ENCODE measurements at regions not wholly inside any gene's neighbourhood (a gene's known extent, or its start where the extent isn't known, plus 50 kb on each side); places are given as distances from the start of the nearest gene placed in this dataset.

- H3K56ac ChIP-seq (replicated peaks; ENCODE audit: insufficient read length, low read depth, low read length) = no peak overlapping the region
- H2BK120ac ChIP-seq (replicated peaks; ENCODE audit: low read depth, low read length) = no peak overlapping the region
- H4K20me1 ChIP-seq (replicated peaks in 1 of 2; ENCODE audit: control insufficient read depth in 1 of 2, insufficient read depth in 2 of 2, low read length in 2 of 2) = no peaks in the 10 kb centered on the region
- H3K23ac ChIP-seq (ENCODE audit: insufficient read length) = no peak overlapping the region
- H3K4me1 ChIP-seq (replicated peaks in 1 of 4; ENCODE audit: control insufficient read depth in 3 of 4, insufficient read depth in 4 of 4, low read length in 3 of 4) = no peaks in the 10 kb centered on the region
- POLR2A ChIA-PET (ENCODE audit: partially characterized antibody) = no interaction called here
- FAIRE-seq = no peak
- H3K79me2 ChIP-seq (ENCODE audit: control insufficient read depth in 1 of 2, insufficient read depth in 2 of 2, low read length in 2 of 2) = no peaks in the 10 kb centered on the region
- H2BK12ac ChIP-seq (ENCODE audit: low read depth, low read length) = no peak overlapping the region
- H3K14ac ChIP-seq (ENCODE audit: insufficient read length) = no peak overlapping the region
- no peak overlapping the region for H2BK20ac ChIP-seq (ENCODE audit: low read length)
- no peak overlapping the region for H2AFZ ChIP-seq (ENCODE audit: low read length)
- no peaks in the 10 kb centered on the region for H3K9me3 ChIP-seq (ENCODE audit: insufficient read depth in 2 of 2, low read depth in 1 of 2, low read length in 1 of 2)
- 89% methylated on average over 4 of the region's 4 CpGs; no CpG with 5 or more reads in 1 of the 2 experiments for WGBS, 2 experiments (ENCODE audit: extremely low coverage in 1 of 2, insufficient coverage in 1 of 2, insufficient read length in 1 of 2, insufficient replicate concordance in 2 of 2, low coverage in 1 of 2, low lambda C conversion rate in 2 of 2, missing lambda C conversion rate in 1 of 2)
- H3K4me2 ChIP-seq (ENCODE audit: insufficient read depth in 1 of 2, low read depth in 2 of 2, low read length in 2 of 2) = no peak overlapping the region
- H3K18ac ChIP-seq (ENCODE audit: extremely low read depth, low read length) = no peak overlapping the region
- H3K9ac ChIP-seq (replicated peaks in 1 of 4; ENCODE audit: extremely low read depth in 1 of 4, low read depth in 3 of 4, low read length in 3 of 4) = no peak overlapping the region
- no peak overlapping the region for H4K5ac ChIP-seq (ENCODE audit: insufficient read length, low read depth, low read length)
- H3K4ac ChIP-seq (replicated peaks; ENCODE audit: insufficient read length, low read depth, low read length) = no peak overlapping the region
- no peak overlapping the region for H2BK15ac ChIP-seq (ENCODE audit: low read length)
- H3K79me1 ChIP-seq (ENCODE audit: low read depth, low read length) = no peaks in the 10 kb centered on the region
- H3K4me3 ChIP-seq (ENCODE audit: extremely low read depth in 1 of 4, insufficient read depth in 2 of 4, low read depth in 3 of 4, low read length in 4 of 4) = no peak overlapping the region
- H3K23me2 ChIP-seq (ENCODE audit: low read depth, low read length) = no peaks in the 10 kb centered on the region
- no peaks in the 10 kb centered on the region for H3K36me3 ChIP-seq (ENCODE audit: control insufficient read depth in 2 of 4, insufficient read depth in 4 of 4, low read length in 3 of 4)
- H2BK5ac ChIP-seq (ENCODE audit: low read depth, low read length) = no peak overlapping the region
- H4K91ac ChIP-seq (replicated peaks; ENCODE audit: insufficient read length, low read length) = no peak overlapping the region
- CTCF ChIA-PET (ENCODE audit: partially characterized antibody) = no interaction called here
- no peak overlapping the region for H3K27ac ChIP-seq (ENCODE audit: low read depth, low read length)
- DNase-seq (ENCODE audit: low read depth in 1 of 2, low spot score in 2 of 2) = no peak
- no peaks in the 10 kb centered on the region for H3K27me3 ChIP-seq (replicated peaks in 1 of 4; ENCODE audit: control insufficient read depth in 3 of 4, extremely low read depth in 1 of 4, insufficient read depth in 3 of 4, low read length in 3 of 4)
- H2AK5ac ChIP-seq (ENCODE audit: low read depth, low read length) = no peak overlapping the region
- no peak overlapping the region for H4K8ac ChIP-seq (ENCODE audit: extremely low read depth, insufficient read depth, low read length)
- TF ChIP-seq GABPA (IDR thresholded peaks at IDR 0.05; ENCODE audit: borderline replicate concordance, insufficient read depth, low read length) (no peak), SIX5 (IDR thresholded peaks at IDR 0.05; ENCODE audit: low read depth, low read length) (no peak), ASH2L (IDR thresholded peaks at IDR 0.05; ENCODE audit: low read length) (no peak), ATF3 (IDR thresholded peaks at IDR 0.05; ENCODE audit: insufficient read depth, low read depth, low read length) (no peak), RAD21 (IDR thresholded peaks at IDR 0.05 in 1 of 2, conservative IDR thresholded peaks at IDR 0.05 in 1 of 2; ENCODE audit: low read depth in 2 of 2, low read length in 2 of 2) (no peak), NANOG (IDR thresholded peaks at IDR 0.05; ENCODE audit: insufficient read depth, low read depth, low read length, poor library complexity, severe bottlenecking) (no peak), RBBP5 (IDR thresholded peaks at IDR 0.05; ENCODE audit: borderline replicate concordance, low read depth, low read length) (no peak), SAP30 (IDR thresholded peaks at IDR 0.05; ENCODE audit: insufficient read depth, insufficient replicate concordance, low read length) (no peak), RFX5 (IDR thresholded peaks at IDR 0.05; ENCODE audit: borderline replicate concordance, low read depth, low read length) (no peak), KDM5A (IDR thresholded peaks at IDR 0.05; ENCODE audit: low read length) (no peak), TAF1 (IDR thresholded peaks at IDR 0.05; ENCODE audit: low read depth, low read length) (no peak), CHD1 (IDR thresholded peaks at IDR 0.05; ENCODE audit: low read depth, low read length) (no peak), SUZ12 (IDR thresholded peaks at IDR 0.05; ENCODE audit: low read length) (no peak)
These were observed 122.1 kb upstream of the DOK5 start for GRCh38 chr20:54353292-54353691.

Measured in H1 (cell line).